C4-2B (cell line): ENCODE measurements at regions not wholly inside any gene's neighbourhood (a gene's known extent, or its start where the extent isn't known, plus 50 kb on each side); places are given as distances from the start of the nearest gene placed in this dataset.

Experiments
- ZFX ChIP-seq: fragments of 450-650 bp; IDR thresholded peaks from 2 replicates; pipeline ENCODE4 v1.6.1; 2017
- TF ChIP-seq, protein P1 (sequence below): fragments of 450-650 bp; conservative IDR thresholded peaks from 2 replicates; pipeline ENCODE4 v1.5.1; 2017; ENCODE audit warnings: mild to moderate bottlenecking

- TF ChIP-seq, protein P1, sequence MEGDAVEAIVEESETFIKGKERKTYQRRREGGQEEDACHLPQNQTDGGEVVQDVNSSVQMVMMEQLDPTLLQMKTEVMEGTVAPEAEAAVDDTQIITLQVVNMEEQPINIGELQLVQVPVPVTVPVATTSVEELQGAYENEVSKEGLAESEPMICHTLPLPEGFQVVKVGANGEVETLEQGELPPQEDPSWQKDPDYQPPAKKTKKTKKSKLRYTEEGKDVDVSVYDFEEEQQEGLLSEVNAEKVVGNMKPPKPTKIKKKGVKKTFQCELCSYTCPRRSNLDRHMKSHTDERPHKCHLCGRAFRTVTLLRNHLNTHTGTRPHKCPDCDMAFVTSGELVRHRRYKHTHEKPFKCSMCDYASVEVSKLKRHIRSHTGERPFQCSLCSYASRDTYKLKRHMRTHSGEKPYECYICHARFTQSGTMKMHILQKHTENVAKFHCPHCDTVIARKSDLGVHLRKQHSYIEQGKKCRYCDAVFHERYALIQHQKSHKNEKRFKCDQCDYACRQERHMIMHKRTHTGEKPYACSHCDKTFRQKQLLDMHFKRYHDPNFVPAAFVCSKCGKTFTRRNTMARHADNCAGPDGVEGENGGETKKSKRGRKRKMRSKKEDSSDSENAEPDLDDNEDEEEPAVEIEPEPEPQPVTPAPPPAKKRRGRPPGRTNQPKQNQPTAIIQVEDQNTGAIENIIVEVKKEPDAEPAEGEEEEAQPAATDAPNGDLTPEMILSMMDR = no peak
- no peak for TF ChIP-seq ZFX
These were observed 475.9 kb upstream of the B3GAT1 start for GRCh38 chr11:134887896-134888295.
